ENCODE measurements at regions not wholly inside any gene's neighbourhood (a gene's known extent, or its start where the extent isn't known, plus 50 kb on each side); places are given as distances from the start of the nearest gene placed in this dataset.

GRCh38 chr4:20627866-20628265, 72.4 kb upstream of the PACRGL start:
- BruUV-seq (replicated peaks), result no TSS peak
- intact Hi-C loops (cut with micrococcal nuclease; ENCODE audit: unreplicated experiment) (no loop called here), in situ Hi-C loops (cut with HindIII; ENCODE audit: low pct_unique_long_range_greater_than_20kb, low sequenced_read_pairs) (no loop called here)
- H3K27ac ChIP-seq (ENCODE audit: low read length), result no peak overlapping the region
- DNase-seq (ENCODE audit: low read depth, low spot score), result no peak
- no peak for ATAC-seq
- TF ChIP-seq, protein P1, sequence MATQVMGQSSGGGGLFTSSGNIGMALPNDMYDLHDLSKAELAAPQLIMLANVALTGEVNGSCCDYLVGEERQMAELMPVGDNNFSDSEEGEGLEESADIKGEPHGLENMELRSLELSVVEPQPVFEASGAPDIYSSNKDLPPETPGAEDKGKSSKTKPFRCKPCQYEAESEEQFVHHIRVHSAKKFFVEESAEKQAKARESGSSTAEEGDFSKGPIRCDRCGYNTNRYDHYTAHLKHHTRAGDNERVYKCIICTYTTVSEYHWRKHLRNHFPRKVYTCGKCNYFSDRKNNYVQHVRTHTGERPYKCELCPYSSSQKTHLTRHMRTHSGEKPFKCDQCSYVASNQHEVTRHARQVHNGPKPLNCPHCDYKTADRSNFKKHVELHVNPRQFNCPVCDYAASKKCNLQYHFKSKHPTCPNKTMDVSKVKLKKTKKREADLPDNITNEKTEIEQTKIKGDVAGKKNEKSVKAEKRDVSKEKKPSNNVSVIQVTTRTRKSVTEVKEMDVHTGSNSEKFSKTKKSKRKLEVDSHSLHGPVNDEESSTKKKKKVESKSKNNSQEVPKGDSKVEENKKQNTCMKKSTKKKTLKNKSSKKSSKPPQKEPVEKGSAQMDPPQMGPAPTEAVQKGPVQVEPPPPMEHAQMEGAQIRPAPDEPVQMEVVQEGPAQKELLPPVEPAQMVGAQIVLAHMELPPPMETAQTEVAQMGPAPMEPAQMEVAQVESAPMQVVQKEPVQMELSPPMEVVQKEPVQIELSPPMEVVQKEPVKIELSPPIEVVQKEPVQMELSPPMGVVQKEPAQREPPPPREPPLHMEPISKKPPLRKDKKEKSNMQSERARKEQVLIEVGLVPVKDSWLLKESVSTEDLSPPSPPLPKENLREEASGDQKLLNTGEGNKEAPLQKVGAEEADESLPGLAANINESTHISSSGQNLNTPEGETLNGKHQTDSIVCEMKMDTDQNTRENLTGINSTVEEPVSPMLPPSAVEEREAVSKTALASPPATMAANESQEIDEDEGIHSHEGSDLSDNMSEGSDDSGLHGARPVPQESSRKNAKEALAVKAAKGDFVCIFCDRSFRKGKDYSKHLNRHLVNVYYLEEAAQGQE (IDR thresholded peaks at IDR 0.05; ENCODE audit: insufficient read depth in 1 of 2, low read depth in 2 of 2, low read length in 1 of 2), result no peak
- TF ChIP-seq POLR2AphosphoS5 (IDR thresholded peaks at IDR 0.05; ENCODE audit: low read depth, low read length), result no peak
- TF ChIP-seq SIN3A (IDR thresholded peaks at IDR 0.05; ENCODE audit: borderline replicate concordance, insufficient read depth, low read depth, low read length), result no peak
- TF ChIP-seq CTCF (IDR thresholded peaks at IDR 0.05), result no peak
- TF ChIP-seq TCF7L2 (IDR thresholded peaks at IDR 0.05; ENCODE audit: low read depth, low read length), result no peak
- no peak overlapping the region for H3K4me3 ChIP-seq (ENCODE audit: low read depth in 2 of 2, low read length in 2 of 2)
- no peaks in the 10 kb centered on the region for H3K9me3 ChIP-seq (ENCODE audit: control insufficient read depth, insufficient read depth, low read depth, low read length)
- CTCF ChIA-PET, result no interaction called here
- H3K36me3 ChIP-seq (ENCODE audit: control insufficient read depth, insufficient read depth, low read length), result no peaks in the 10 kb centered on the region
- no peaks in the 10 kb centered on the region for H3K4me1 ChIP-seq (ENCODE audit: control insufficient read depth, insufficient read depth, low read length)
- POLR2A ChIA-PET, result no interaction called here
- no peaks in the 10 kb centered on the region; the same call in 1 of the 2 replicates for H3K27me3 ChIP-seq (ENCODE audit: control insufficient read depth, insufficient read depth, low read length)

GRCh38 chr4:20629186-20630106, 70.8 kb upstream of the PACRGL start:
- no peaks in the 10 kb centered on the region for H3K4me1 ChIP-seq (ENCODE audit: control insufficient read depth, insufficient read depth, low read length)
- BruUV-seq (replicated peaks), result no TSS peak
- ATAC-seq (no peak), DNase-seq (ENCODE audit: low read depth, low spot score) (no peak)
- H3K27me3 ChIP-seq (ENCODE audit: control insufficient read depth, insufficient read depth, low read length), result no peaks in the 10 kb centered on the region; the same call in 1 of the 2 replicates
- POLR2A ChIA-PET, result no interaction called here
- no peaks in the 10 kb centered on the region for H3K36me3 ChIP-seq (ENCODE audit: control insufficient read depth, insufficient read depth, low read length)
- no peak overlapping the region for H3K27ac ChIP-seq (ENCODE audit: low read length)
- CTCF ChIA-PET, result no interaction called here
- intact Hi-C loops (cut with micrococcal nuclease; ENCODE audit: unreplicated experiment), result no loop called here
- H3K9me3 ChIP-seq (ENCODE audit: control insufficient read depth, insufficient read depth, low read depth, low read length), result no peaks in the 10 kb centered on the region
- in situ Hi-C loops (cut with HindIII; ENCODE audit: low pct_unique_long_range_greater_than_20kb, low sequenced_read_pairs), result no loop called here
- H3K4me3 ChIP-seq (ENCODE audit: low read depth in 2 of 2, low read length in 2 of 2), result no peak overlapping the region
- TF ChIP-seq CTCF (IDR thresholded peaks at IDR 0.05) (no peak), TCF7L2 (IDR thresholded peaks at IDR 0.05; ENCODE audit: low read depth, low read length) (no peak), SIN3A (IDR thresholded peaks at IDR 0.05; ENCODE audit: borderline replicate concordance, insufficient read depth, low read depth, low read length) (no peak), POLR2AphosphoS5 (IDR thresholded peaks at IDR 0.05; ENCODE audit: low read depth, low read length) (no peak)
- TF ChIP-seq, protein P1 (IDR thresholded peaks at IDR 0.05; ENCODE audit: insufficient read depth in 1 of 2, low read depth in 2 of 2, low read length in 1 of 2), result no peak
